H9 (cell line): ENCODE measurements at regions not wholly inside any gene's neighbourhood (a gene's known extent, or its start where the extent isn't known, plus 50 kb on each side); places are given as distances from the start of the nearest gene placed in this dataset.
"Not testable (repeated sequence)": the region's sequence is repeated elsewhere in the genome, so short reads cannot be mapped to it uniquely, and the experiment has no call there.

Source experiments
- DNase-seq: peaks from one replicate; pipeline ENCODE4 v3.0.0-alpha.2; 2017
- H2AFZ ChIP-seq: one replicate; pipeline ENCODE4 v1.6.1; 2013; ENCODE audit warnings: mild to moderate bottlenecking, low read length, control low read depth, moderate library complexity
- H2AK5ac ChIP-seq: 2 replicates; pipeline ENCODE4 v1.6.1; 2013; ENCODE audit warnings: low read length, control low read depth, mixed read lengths; ENCODE audit not compliant: insufficient read length
- H2BK120ac ChIP-seq: one replicate; pipeline ENCODE4 v1.6.1; 2013; ENCODE audit warnings: low read depth, mild to moderate bottlenecking, low read length, control low read depth, inconsistent platforms; ENCODE audit not compliant: poor library complexity, severe bottlenecking
- H2BK12ac ChIP-seq: 2 replicates; pipeline ENCODE4 v1.6.1; 2013; ENCODE audit warnings: low read length, control low read depth, mixed read lengths, low read depth; ENCODE audit not compliant: insufficient read length
- H2BK15ac ChIP-seq: 2 replicates; pipeline ENCODE4 v1.6.1; 2013; ENCODE audit warnings: low read depth, low read length, control low read depth
- H2BK20ac ChIP-seq: one replicate; pipeline ENCODE4 v1.6.1; 2013; ENCODE audit warnings: low read depth, mild to moderate bottlenecking, low read length, control low read depth, inconsistent platforms; ENCODE audit not compliant: poor library complexity, severe bottlenecking
- H2BK5ac ChIP-seq: 2 replicates; pipeline ENCODE4 v1.6.1; 2013; ENCODE audit warnings: low read length, control low read depth, mixed read lengths; ENCODE audit not compliant: insufficient read length
- H3K14ac ChIP-seq: 2 replicates; pipeline ENCODE4 v1.6.1; 2013; ENCODE audit warnings: low read length, control low read depth; ENCODE audit not compliant: insufficient read depth
- H3K18ac ChIP-seq: 2 replicates; pipeline ENCODE4 v1.6.1; 2013; ENCODE audit warnings: low read depth, mild to moderate bottlenecking, mixed read lengths, low read length, control low read depth; ENCODE audit not compliant: insufficient read length
- H3K23ac ChIP-seq: 2 replicates; pipeline ENCODE4 v1.6.1; 2013; ENCODE audit warnings: low read length, control low read depth, mixed read lengths, low read depth; ENCODE audit not compliant: insufficient read length
- H3K23me2 ChIP-seq: 2 replicates; pipeline ENCODE4 v1.6.1; 2013; ENCODE audit warnings: low read depth, mild to moderate bottlenecking, mixed read lengths, low read length, control low read depth; ENCODE audit not compliant: insufficient read length, poor library complexity, severe bottlenecking
- H3K27ac ChIP-seq: 2 replicates; pipeline ENCODE4 v1.5.1; 2013; ENCODE audit warnings: low read length, control low read depth, mixed read lengths, low read depth; ENCODE audit not compliant: insufficient read length
- H3K27me3 ChIP-seq: 2 replicates; pipeline ENCODE4 v1.6.1; 2013; ENCODE audit warnings: low read length, control low read depth, inconsistent platforms; ENCODE audit not compliant: insufficient read depth
- H3K4ac ChIP-seq: 2 replicates; pipeline ENCODE4 v1.6.1; 2013; ENCODE audit warnings: low read depth, mild to moderate bottlenecking, control low read depth, inconsistent platforms, low read length, moderate library complexity
- H3K4me1 ChIP-seq: 2 replicates; pipeline ENCODE4 v1.6.1; 2013; ENCODE audit warnings: low read length, control low read depth, inconsistent platforms; ENCODE audit not compliant: insufficient read depth
- H3K4me2 ChIP-seq: 2 replicates; pipeline ENCODE4 v1.6.1; 2013; ENCODE audit warnings: low read length, control low read depth, mixed read lengths; ENCODE audit not compliant: insufficient read length, insufficient read depth
- H3K56ac ChIP-seq: 2 replicates; pipeline ENCODE4 v1.6.1; 2013; ENCODE audit warnings: low read depth, mild to moderate bottlenecking, mixed read lengths, low read length, control low read depth; ENCODE audit not compliant: insufficient read length
- H3K79me1 ChIP-seq: 2 replicates; pipeline ENCODE4 v1.6.1; 2013; ENCODE audit warnings: low read depth, mild to moderate bottlenecking, moderate library complexity, low read length, control low read depth, inconsistent platforms; ENCODE audit not compliant: insufficient read depth, poor library complexity, severe bottlenecking
- H3K79me2 ChIP-seq: 2 replicates; pipeline ENCODE4 v1.6.1; 2013; ENCODE audit warnings: low read length, control low read depth, inconsistent platforms; ENCODE audit not compliant: insufficient read depth
- H3K9ac ChIP-seq: 2 replicates; pipeline ENCODE4 v1.6.1; 2013; ENCODE audit warnings: low read length, control low read depth, mixed read lengths; ENCODE audit not compliant: insufficient read length; ENCODE audit errors: extremely low read depth
- H3K9me3 ChIP-seq: one replicate; pipeline ENCODE4 v1.6.1; 2013; ENCODE audit warnings: low read depth, low read length, inconsistent platforms; ENCODE audit not compliant: control insufficient read depth
- H3T11ph ChIP-seq: one replicate; pipeline ENCODE4 v1.6.1; 2013; ENCODE audit warnings: mild to moderate bottlenecking, low read length, control low read depth, inconsistent platforms
- H4K20me1 ChIP-seq: one replicate; pipeline ENCODE4 v1.6.1; 2013; ENCODE audit not compliant: control insufficient read depth, insufficient read length, insufficient read depth
- H4K5ac ChIP-seq: 2 replicates; pipeline ENCODE4 v1.6.1; 2013; ENCODE audit warnings: low read depth, mild to moderate bottlenecking, mixed read lengths, low read length, control low read depth; ENCODE audit not compliant: insufficient read length
- H4K8ac ChIP-seq: replicated peaks from 2 replicates; pipeline ENCODE4 v1.6.1; 2013; ENCODE audit warnings: low read length, control low read depth, mixed read lengths, low read depth; ENCODE audit not compliant: insufficient read length
- H4K91ac ChIP-seq: 2 replicates; pipeline ENCODE4 v1.6.1; 2013; ENCODE audit warnings: low read depth, mild to moderate bottlenecking, moderate library complexity, mixed read lengths, low read length, control low read depth; ENCODE audit not compliant: insufficient read length
- H3K27ac Mint-ChIP-seq, 3 experiments: 2 replicates in 2 of 3; 3 replicates in 1 of 3; pipeline ENCODE4 v1.8.0; 2020 to 2021; ENCODE audit warnings: mixed read lengths in 3 of 3, mild to moderate bottlenecking in 1 of 3, moderate library complexity in 1 of 3
- H3K27me3 Mint-ChIP-seq: 2 replicates; pipeline ENCODE4 v1.8.0; 2021; ENCODE audit warnings: low read depth, mild to moderate bottlenecking, moderate library complexity, mixed read lengths
- H3K36me3 Mint-ChIP-seq, 3 experiments: 2 replicates in 2 of 3; 3 replicates in 1 of 3; pipeline ENCODE4 v1.8.0; 2020 to 2021; ENCODE audit warnings: low read depth in 3 of 3, mixed read lengths in 3 of 3; ENCODE audit not compliant: insufficient read depth in 1 of 3
- H3K4me1 Mint-ChIP-seq, 2 experiments: 2 replicates each; pipeline ENCODE4 v1.8.0; 2020; ENCODE audit warnings: mixed read lengths in 2 of 2
- H3K4me3 Mint-ChIP-seq, 2 experiments: 2 replicates in 1 of 2; 3 replicates in 1 of 2; pipeline ENCODE4 v1.8.0; 2020 to 2021; ENCODE audit warnings: mild to moderate bottlenecking in 2 of 2, mixed read lengths in 2 of 2, moderate library complexity in 1 of 2
- H3K9me3 Mint-ChIP-seq, 2 experiments: 2 replicates in 1 of 2; 3 replicates in 1 of 2; pipeline ENCODE4 v1.8.0; 2020; ENCODE audit warnings: mild to moderate bottlenecking in 2 of 2, mixed read lengths in 2 of 2, moderate library complexity in 1 of 2
- whole genome bisulfite sequencing: extraction: QIAGEN DNeasy Blood & Tissue Kit; methylation state at CpG from one replicate; pipeline ENCODE4 v1.1.7; 2013; ENCODE audit warnings: missing lambda C conversion rate, low lambda C conversion rate, mixed read lengths; ENCODE audit not compliant: insufficient read length; ENCODE audit errors: extremely low coverage; 5-methylcytosine and 5-hydroxymethylcytosine counted together

GRCh38 chr3:195984392-195985030, 76.2 kb upstream of the TNK2 start:
- not testable (repeated sequence) for H3K27ac Mint-ChIP-seq, H2BK15ac ChIP-seq, H2AFZ ChIP-seq, H4K5ac ChIP-seq, H3K9me3 ChIP-seq, H2BK5ac ChIP-seq, H4K8ac ChIP-seq, H3T11ph ChIP-seq, H2BK120ac ChIP-seq, H3K14ac ChIP-seq, H3K27me3 ChIP-seq, H3K27ac ChIP-seq, H2AK5ac ChIP-seq, H3K4me1 ChIP-seq, H3K23ac ChIP-seq, H2BK20ac ChIP-seq, H3K4ac ChIP-seq, H2BK12ac ChIP-seq, H3K56ac ChIP-seq, H3K4me2 ChIP-seq, H3K18ac ChIP-seq, H3K23me2 ChIP-seq, DNase-seq, H3K9me3 Mint-ChIP-seq, H3K27me3 Mint-ChIP-seq, H3K4me3 Mint-ChIP-seq, H3K9ac ChIP-seq, H3K79me1 ChIP-seq, H4K91ac ChIP-seq, H4K20me1 ChIP-seq, H3K4me1 Mint-ChIP-seq, H3K79me2 ChIP-seq
- H3K36me3 Mint-ChIP-seq, result peaks cover 7 to 19% (median 16%) of the 10 kb centered on the region in 3 experiments; a peak in 6 of 7 replicates
- WGBS, result no CpG with 5 or more reads among the region's 12 CpGs

DNA sequence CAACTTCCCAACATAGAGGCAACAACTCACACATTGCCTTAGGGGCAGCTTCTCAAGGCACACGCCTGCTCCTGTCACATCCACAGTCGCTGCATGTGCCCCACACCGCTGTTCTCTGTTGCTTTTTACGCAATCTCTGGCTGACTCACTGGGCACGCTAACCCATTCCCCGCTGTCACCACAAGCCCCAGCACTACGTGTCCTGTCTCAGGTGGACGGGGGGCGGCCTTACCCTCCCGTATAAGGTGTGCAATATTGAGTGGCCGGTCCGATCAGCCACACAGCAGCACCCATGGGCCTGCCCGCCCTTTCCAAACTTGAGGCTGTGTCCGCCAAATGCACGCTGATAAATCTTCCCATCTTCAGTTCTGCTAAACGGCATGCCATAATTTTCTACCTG, 75.5 kb upstream of the TNK2 start:
- H3K9me3 ChIP-seq, H3K14ac ChIP-seq, H2AFZ ChIP-seq, H4K5ac ChIP-seq, H3K4me2 ChIP-seq, H3K9ac ChIP-seq, H2BK20ac ChIP-seq, H3K9me3 Mint-ChIP-seq, H3K27ac Mint-ChIP-seq, H3K4me1 Mint-ChIP-seq, H3K23ac ChIP-seq, H2AK5ac ChIP-seq, H3K27me3 Mint-ChIP-seq, H3K4ac ChIP-seq, H3K27ac ChIP-seq, H3K18ac ChIP-seq, H3K79me1 ChIP-seq, H2BK120ac ChIP-seq, H2BK12ac ChIP-seq, H4K20me1 ChIP-seq, H3K4me3 Mint-ChIP-seq, H3K56ac ChIP-seq, H2BK15ac ChIP-seq, H4K91ac ChIP-seq, H2BK5ac ChIP-seq, H3K23me2 ChIP-seq, H3K79me2 ChIP-seq, H3K27me3 ChIP-seq, DNase-seq, H3T11ph ChIP-seq, H3K4me1 ChIP-seq, H4K8ac ChIP-seq: not testable (repeated sequence)
- no CpG with 5 or more reads among the region's 16 CpGs for WGBS
- H3K36me3 Mint-ChIP-seq, result peaks cover 10 to 22% (median 19%) of the 10 kb centered on the region in 3 experiments; a peak in 6 of 7 replicates
